ENCODE measurements at regions not wholly inside any gene's neighbourhood (a gene's known extent, or its start where the extent isn't known, plus 50 kb on each side); places are given as distances from the start of the nearest gene placed in this dataset.

- TF ChIP-seq CTCF (IDR thresholded peaks at IDR 0.05), result no peak
- TF ChIP-seq POLR2A (IDR thresholded peaks at IDR 0.05), result no peak
Measured at GRCh38 chr7:132680590-132680989, 104.3 kb upstream of the PLXNA4 start.

All from esophagus squamous epithelium (tissue), 4 donors.